ENCODE measurements at regions not wholly inside any gene's neighbourhood (a gene's known extent, or its start where the extent isn't known, plus 50 kb on each side); places are given as distances from the start of the nearest gene placed in this dataset.

GRCh38 chr12:19833775-19834501 is 394.6 kb downstream of the AEBP2 start (continued):
- TF ChIP-seq KAT7 (CRISPR knock-in tag; IDR thresholded peaks at IDR 0.05; ENCODE audit: borderline replicate concordance) = no peak
- TF ChIP-seq ZNF317 (CRISPR knock-in tag; IDR thresholded peaks at IDR 0.05; ENCODE audit: borderline replicate concordance, low read depth) = no peak
- no peak for TF ChIP-seq CTCF (IDR thresholded peaks at IDR 0.05)
- no peak for TF ChIP-seq IRF1 (CRISPR knock-in tag; IDR thresholded peaks at IDR 0.05)
- TF ChIP-seq ELF4 (CRISPR knock-in tag; IDR thresholded peaks at IDR 0.05; ENCODE audit: low read depth) = no peak

GRCh38 chr12:19834592-19834991 is 395.3 kb downstream of the AEBP2 start:
- POLR2A ChIA-PET = no interaction called here
- H3K27me3 Mint-ChIP-seq (ENCODE audit: low read depth) = no peaks in the 10 kb centered on the region
- peaks cover 3% of the 10 kb centered on the region; the same call in 1 of the 2 replicates for H3K4me1 Mint-ChIP-seq
- no peak overlapping the region for H3K27ac Mint-ChIP-seq
- peaks cover 5% of the 10 kb centered on the region; the same call in 1 of the 2 replicates for H3K9me3 Mint-ChIP-seq
- TF ChIP-seq MXD4 (CRISPR knock-in tag; IDR thresholded peaks at IDR 0.05; ENCODE audit: borderline replicate concordance) = no peak
- TF ChIP-seq ATF3 (CRISPR knock-in tag; conservative IDR thresholded peaks at IDR 0.05) = no peak
- no peak for TF ChIP-seq AR (CRISPR knock-in tag; IDR thresholded peaks at IDR 0.05)
- no peak for TF ChIP-seq ZNF121 (CRISPR knock-in tag; IDR thresholded peaks at IDR 0.05)
- no peak for TF ChIP-seq ZNF138 (CRISPR knock-in tag; conservative IDR thresholded peaks at IDR 0.05)
- no peak for TF ChIP-seq ZNF671 (CRISPR knock-in tag; IDR thresholded peaks at IDR 0.05)
- TF ChIP-seq TCF7 (CRISPR knock-in tag; IDR thresholded peaks at IDR 0.05; ENCODE audit: low read depth) = no peak
- no peak for TF ChIP-seq STAT6 (CRISPR knock-in tag; conservative IDR thresholded peaks at IDR 0.05; ENCODE audit: low read depth)
- TF ChIP-seq JAZF1 (CRISPR knock-in tag; IDR thresholded peaks at IDR 0.05) = no peak
- TF ChIP-seq MLX (CRISPR knock-in tag; IDR thresholded peaks at IDR 0.05) = no peak
- TF ChIP-seq SMAD3 (CRISPR knock-in tag; IDR thresholded peaks at IDR 0.05; ENCODE audit: borderline replicate concordance) = no peak
- TF ChIP-seq ZBTB21 (CRISPR knock-in tag; IDR thresholded peaks at IDR 0.05; ENCODE audit: borderline replicate concordance) = no peak
- DNase-seq (ENCODE audit: low spot score) (no peak), ATAC-seq (no peak)
- H3K4me3 Mint-ChIP-seq = no peak overlapping the region
- H3K36me3 Mint-ChIP-seq = no peaks in the 10 kb centered on the region
- CTCF ChIA-PET = no interaction called here
